CD4-positive, alpha-beta T cell treated with Interleukin-12 subunit alpha and Interleukin-12 subunit beta, for 1 hour (primary cell): ENCODE measurements at regions not wholly inside any gene's neighbourhood (a gene's known extent, or its start where the extent isn't known, plus 50 kb on each side); places are given as distances from the start of the nearest gene placed in this dataset.

Source experiments
- DNase-seq: peaks from one replicate; pipeline ENCODE4 v3.0.0-alpha.2; 2020

DNA sequence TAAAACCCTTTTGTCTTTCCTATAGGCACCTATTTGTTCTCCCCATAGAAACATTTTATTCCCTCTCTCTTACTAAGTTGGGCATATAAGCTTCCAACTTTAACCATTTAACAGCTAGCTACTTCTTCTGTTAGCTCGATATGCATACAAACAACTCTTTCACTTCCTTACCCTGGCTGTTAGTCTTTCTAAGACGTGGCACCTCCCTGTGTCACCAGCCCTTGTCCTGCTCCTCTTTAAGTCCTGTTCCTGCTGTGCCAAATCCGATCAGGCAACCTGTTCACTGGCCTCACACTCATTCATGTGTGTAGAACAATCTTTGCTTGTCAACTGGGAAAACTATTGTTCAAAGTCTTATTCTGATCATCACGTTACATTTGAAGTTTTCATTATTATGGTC, 1376.1 kb upstream of the TENM4 start:
- DNase-seq = no peak

DNA sequence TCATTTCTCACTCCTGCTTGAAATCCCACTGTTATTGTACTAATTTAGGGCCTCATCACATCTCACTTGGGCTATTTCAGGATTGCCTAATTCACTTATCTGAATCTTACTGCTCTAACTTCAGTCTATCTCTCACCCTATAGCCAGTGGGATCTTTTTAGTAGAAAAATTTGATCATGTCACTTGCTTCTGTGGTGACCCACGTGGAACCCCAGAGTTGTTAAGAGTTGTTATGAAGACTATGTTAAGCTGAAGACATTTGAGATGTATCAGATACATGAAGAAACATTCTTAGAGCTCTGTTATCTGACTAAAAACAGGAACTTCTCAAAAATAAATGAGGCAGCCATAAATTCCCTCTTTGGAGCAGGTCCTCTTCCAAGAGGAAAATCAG, 1375.6 kb upstream of the TENM4 start:
- no peak for DNase-seq

GRCh38 chr11:80815752-80816453, 1375.1 kb upstream of the TENM4 start:
- DNase-seq = peak; percentile 0

GRCh38 chr11:80814813-80815212, 1374.0 kb upstream of the TENM4 start:
- DNase-seq = no peak

DNA sequence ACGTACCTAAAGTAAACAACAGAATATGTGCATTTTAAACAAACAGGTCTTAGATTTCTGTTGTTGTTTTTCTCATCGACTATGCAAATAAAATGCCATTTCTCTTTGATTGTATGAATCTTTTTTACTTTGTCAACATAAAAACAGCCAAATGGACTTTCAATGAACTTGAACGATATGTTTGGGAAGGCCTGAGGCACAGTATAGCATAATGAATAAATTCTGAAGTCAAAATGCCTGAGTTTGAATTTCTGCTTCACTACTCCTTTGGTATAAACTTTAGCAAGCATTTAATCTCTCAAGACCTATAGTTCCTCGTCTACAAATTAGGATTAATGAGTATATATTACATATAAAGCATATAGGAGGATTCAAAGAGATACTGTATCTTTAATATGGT, 1369.9 kb upstream of the TENM4 start:
- DNase-seq = no peak

DNA sequence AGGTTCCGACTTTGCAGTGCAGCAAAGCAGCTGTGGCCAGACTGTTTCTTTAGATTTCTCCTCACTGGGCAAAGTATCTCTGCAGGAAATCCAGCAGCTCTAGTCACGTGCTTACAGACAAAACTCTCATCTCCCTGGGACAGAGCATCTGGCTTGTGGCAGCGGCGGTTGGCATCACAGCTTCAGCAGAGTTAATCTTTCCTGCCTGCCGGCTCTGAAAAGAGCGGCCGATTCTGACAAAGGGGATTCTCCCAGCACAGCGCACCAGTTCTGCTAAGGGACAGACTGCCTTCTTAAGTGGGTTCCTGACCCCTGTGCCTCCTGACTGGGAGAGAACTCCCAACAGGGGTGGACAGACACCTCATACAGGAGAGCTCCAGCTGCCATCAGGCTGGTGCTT, 1357.3 kb upstream of the TENM4 start:
- DNase-seq = no peak

- DNase-seq = no peak
Measured at GRCh38 chr11:80783561-80783960, 1342.7 kb upstream of the TENM4 start.

GRCh38 chr11:80782135-80782885, 1341.5 kb upstream of the TENM4 start:
- no peak for DNase-seq

- DNase-seq = no peak
Measured at GRCh38 chr11:80779905-80780605, 1339.2 kb upstream of the TENM4 start.

DNA sequence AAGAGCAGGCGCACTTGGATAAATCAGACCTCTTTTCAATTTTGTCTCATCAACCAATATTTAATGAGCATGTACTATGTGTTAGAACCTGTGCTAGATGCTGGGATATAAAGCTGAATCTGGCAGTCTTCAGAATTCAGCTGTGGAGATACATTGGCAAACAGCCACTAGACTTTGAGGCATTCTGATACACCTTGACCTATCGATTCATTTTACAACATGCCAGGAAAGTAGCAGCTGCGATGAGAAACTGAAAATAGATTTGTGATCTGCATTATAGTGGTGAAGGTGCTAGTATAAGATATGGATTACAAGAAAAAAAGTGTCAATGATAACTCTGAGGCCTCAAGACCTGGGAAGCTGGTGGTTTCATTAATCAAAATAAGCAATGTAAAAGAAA, 1338.1 kb upstream of the TENM4 start:
- no peak for DNase-seq

- no peak for DNase-seq
Measured at GRCh38 chr11:80778432-80778831, 1337.6 kb upstream of the TENM4 start.

DNA sequence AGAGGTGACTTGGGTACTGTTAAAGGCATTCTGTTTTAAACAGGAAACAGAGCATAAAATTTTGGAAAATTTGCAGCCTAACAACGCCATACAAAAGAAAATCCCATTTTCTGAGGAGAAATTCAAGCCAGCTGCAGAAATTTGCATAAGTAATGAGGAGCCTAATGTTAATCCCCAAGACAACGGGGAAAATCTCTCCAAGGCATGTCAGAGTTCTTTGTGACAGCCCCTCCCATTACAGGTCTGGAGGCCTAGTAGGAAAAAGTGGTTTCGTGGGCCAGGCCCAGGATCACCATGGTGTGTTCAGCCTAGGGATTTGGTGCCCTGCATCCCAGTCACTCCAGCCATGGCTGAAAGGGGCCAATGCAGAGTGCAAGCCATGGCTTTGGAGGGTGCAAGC, 1333.1 kb upstream of the TENM4 start:
- no peak for DNase-seq

DNA sequence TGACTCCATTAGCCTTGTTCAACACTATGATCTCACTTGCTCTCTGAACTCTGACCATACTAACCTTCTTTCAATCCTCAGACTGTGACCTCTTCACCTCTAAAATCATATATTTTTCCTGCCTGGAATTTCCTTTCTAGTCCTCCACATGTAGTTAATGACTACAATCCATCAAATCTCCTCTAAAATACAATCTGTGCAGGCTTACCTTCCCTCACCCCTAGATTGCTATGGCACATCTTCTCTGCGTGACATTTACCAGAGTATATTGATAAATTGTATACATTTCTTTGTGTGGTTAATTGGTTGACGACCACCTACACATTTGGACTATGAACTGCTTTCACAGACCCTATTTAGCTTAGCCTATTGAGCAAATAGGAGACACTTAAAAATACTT, 1330.2 kb upstream of the TENM4 start:
- no peak for DNase-seq

DNA sequence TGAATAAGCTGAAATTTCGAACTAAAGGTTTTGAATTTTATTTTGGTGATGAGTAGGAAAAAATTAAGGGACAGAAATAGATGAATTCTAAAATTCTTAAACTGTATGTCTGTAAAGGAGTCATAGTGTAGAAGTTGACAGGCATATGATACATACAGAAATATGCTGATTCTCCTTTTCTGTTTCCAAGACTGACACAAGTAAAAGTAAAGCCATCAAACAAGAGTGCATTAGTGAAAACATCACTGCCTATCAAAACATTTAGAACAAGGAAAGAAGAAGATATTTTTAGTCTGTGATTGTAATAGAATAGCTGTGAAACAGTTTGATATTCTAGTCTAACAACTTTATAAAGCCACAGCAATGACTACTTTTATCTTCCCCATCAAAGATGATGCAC, 1318.0 kb upstream of the TENM4 start:
- DNase-seq = no peak

DNA sequence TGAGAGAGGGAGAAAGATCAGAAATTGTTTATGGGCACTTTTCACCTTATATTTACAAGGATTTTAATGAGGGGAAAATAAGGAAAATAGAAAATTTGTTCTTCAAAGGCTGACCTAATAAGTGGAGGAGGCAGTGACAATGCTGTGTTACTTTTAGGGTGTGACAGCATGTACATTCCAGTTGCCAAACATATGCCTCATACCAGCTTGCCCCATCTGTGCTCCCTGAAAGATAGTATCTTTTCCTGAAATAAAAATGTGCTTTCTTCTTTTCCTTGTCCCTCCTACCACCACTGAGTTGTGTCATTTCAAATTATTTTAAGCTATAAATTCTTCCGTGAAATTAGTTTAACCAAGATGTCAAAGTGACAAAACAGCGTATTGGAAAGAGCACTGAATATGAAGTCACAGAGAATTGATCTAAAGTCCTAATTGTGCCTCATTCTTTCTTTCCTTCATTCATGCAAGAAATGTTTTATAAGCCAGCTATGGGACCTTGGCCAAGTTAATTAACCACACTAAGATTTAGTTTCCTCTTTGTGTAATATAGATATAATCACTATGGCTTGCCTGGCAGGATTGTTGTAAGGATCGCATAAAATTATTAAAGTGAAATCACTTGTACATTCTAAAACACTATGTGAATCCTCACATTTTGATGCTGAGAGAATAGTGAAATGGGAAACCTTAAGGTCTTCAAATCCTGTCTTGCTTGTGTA, 1307.5 kb upstream of the TENM4 start:
- no peak for DNase-seq

DNA sequence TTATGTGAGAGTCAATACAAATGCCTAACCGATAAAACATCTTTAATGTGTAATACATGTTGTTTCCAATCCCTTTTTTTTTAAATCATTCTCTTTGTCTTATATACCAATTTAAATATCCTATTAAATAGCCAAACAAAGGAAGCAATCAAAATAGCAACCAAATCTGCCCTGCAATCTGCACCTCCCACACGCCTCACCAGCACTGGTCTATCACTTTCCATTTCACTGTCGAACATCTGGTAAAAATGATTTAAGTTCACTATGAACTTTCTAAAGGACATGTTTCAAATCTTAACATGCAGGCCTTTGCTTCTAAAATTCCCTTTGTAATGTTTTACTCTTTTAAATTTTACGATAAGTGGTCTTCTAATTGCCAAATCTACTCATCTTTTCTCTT, 1305.5 kb upstream of the TENM4 start:
- DNase-seq = no peak

DNA sequence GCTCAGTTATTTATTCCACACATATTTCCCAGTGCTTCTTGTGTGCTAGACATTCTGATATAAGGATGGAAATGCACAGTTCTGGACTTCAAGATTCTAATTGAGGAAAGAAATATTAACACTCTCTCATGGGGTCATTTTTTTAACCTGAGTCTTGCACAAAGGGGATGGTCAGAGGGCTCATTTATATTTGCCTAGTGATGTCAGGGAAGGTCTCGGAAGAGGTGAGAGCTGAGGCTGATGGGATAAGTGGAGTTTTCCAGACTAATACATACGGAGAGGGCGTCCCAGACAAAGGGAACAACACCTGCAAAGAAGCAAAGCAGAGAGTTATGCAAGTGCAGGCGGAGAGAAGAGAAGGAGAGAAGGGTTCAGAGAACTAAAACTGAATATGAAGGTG, 1304.6 kb upstream of the TENM4 start:
- no peak for DNase-seq

GRCh38 chr11:80733790-80734189, 1293.0 kb upstream of the TENM4 start:
- DNase-seq = no peak

- no peak for DNase-seq
Measured at GRCh38 chr11:80733361-80733760, 1292.5 kb upstream of the TENM4 start.

GRCh38 chr11:80727315-80727714, 1286.5 kb upstream of the TENM4 start:
- DNase-seq = no peak

GRCh38 chr11:80726236-80726635, 1285.4 kb upstream of the TENM4 start:
- no peak for DNase-seq

GRCh38 chr11:80724366-80724765, 1283.5 kb upstream of the TENM4 start:
- no peak for DNase-seq

GRCh38 chr11:80722629-80723028, 1281.8 kb upstream of the TENM4 start:
- no peak for DNase-seq
